ENCODE measurements at regions not wholly inside any gene's neighbourhood (a gene's known extent, or its start where the extent isn't known, plus 50 kb on each side); places are given as distances from the start of the nearest gene placed in this dataset.

- TF ChIP-seq CTCF (conservative IDR thresholded peaks at IDR 0.05; ENCODE audit: low read length) (no peak), EZH2phosphoT487 (IDR thresholded peaks at IDR 0.05; ENCODE audit: borderline replicate concordance) (no peak)
Observed at GRCh38 chr9:86766511-86766910, 180.8 kb downstream of the GAS1 start.

All from Loucy (cell line).